SK-N-SH treated with all-trans-retinoic acid at 6 μM for 48 hours (cell line): ENCODE measurements at regions not wholly inside any gene's neighbourhood (a gene's known extent, or its start where the extent isn't known, plus 50 kb on each side); places are given as distances from the start of the nearest gene placed in this dataset.

ENCODE experiments used
- ATAC-seq: fragments of 200-7000 bp; cut with Tn5 transposase; 3 replicates; pipeline ENCODE4 v1.9.1; 2020; ENCODE audit warnings: mild to moderate bottlenecking, moderate library complexity
- ARNTL ChIP-seq: fragments of 450-650 bp; formaldehyde crosslinking; IDR thresholded peaks from 2 replicates; pipeline ENCODE4 v1.5.0; 2020; ENCODE audit warnings: low read depth, mild to moderate bottlenecking, moderate library complexity, borderline replicate concordance
- BACH2 ChIP-seq: fragments of 250-450 bp; sonication (Bioruptor Pico); IDR thresholded peaks from 2 replicates; pipeline ENCODE4 v1.9.0; 2021; ENCODE audit warnings: mild to moderate bottlenecking, borderline replicate concordance
- CREB5 ChIP-seq: fragments of 250-450 bp; sonication (Bioruptor Pico); IDR thresholded peaks from 2 replicates; pipeline ENCODE4 v1.5.1; 2020; ENCODE audit warnings: low read depth, mild to moderate bottlenecking, moderate library complexity
- CSDC2 ChIP-seq: fragments of 250-450 bp; sonication (Bioruptor Pico); IDR thresholded peaks from 2 replicates; pipeline ENCODE4 v1.5.0; 2020; ENCODE audit warnings: mild to moderate bottlenecking, moderate library complexity
- CSRNP3 ChIP-seq: fragments of 250-450 bp; sonication (Bioruptor Pico); IDR thresholded peaks from 2 replicates; pipeline ENCODE4 v1.5.1; 2021; ENCODE audit warnings: mild to moderate bottlenecking, moderate library complexity
- ESRRG ChIP-seq: fragments of 250-450 bp; sonication (Bioruptor Pico); IDR thresholded peaks from 2 replicates; pipeline ENCODE4 v1.6.1; 2021; ENCODE audit warnings: mild to moderate bottlenecking
- GLIS3 ChIP-seq: fragments of 250-450 bp; sonication (Bioruptor Pico); IDR thresholded peaks from 2 replicates; pipeline ENCODE4 v1.5.0; 2020; ENCODE audit warnings: mild to moderate bottlenecking, moderate library complexity
- ISL1 ChIP-seq: fragments of 250-450 bp; sonication (Bioruptor Pico); IDR thresholded peaks from 2 replicates; pipeline ENCODE4 v2.1.2; 2022; ENCODE audit warnings: mild to moderate bottlenecking, moderate library complexity
- OSR1 ChIP-seq: fragments of 250-450 bp; sonication (Bioruptor Pico); IDR thresholded peaks from 2 replicates; pipeline ENCODE4 v1.8.0; 2022; ENCODE audit warnings: moderate library complexity, mild to moderate bottlenecking, inconsistent platforms
- PATZ1 ChIP-seq: fragments of 250-450 bp; sonication (Bioruptor Pico); IDR thresholded peaks from 2 replicates; pipeline ENCODE4 v1.8.0; 2020; ENCODE audit warnings: mild to moderate bottlenecking, moderate library complexity, borderline replicate concordance
- POU6F1 ChIP-seq: fragments of 250-450 bp; sonication (Bioruptor Pico); IDR thresholded peaks from 2 replicates; pipeline ENCODE4 v1.8.0; 2021; ENCODE audit warnings: low read depth, mild to moderate bottlenecking, moderate library complexity, borderline replicate concordance
- PPARA ChIP-seq: fragments of 250-450 bp; sonication (Bioruptor Pico); IDR thresholded peaks from 2 replicates; pipeline ENCODE4 v1.5.0; 2020; ENCODE audit warnings: mild to moderate bottlenecking, borderline replicate concordance
- RARB ChIP-seq: fragments of 250-450 bp; sonication (Bioruptor Pico); IDR thresholded peaks from 2 replicates; pipeline ENCODE4 v1.8.0; 2021; ENCODE audit warnings: mild to moderate bottlenecking, moderate library complexity
- SNAI2 ChIP-seq: fragments of 250-450 bp; sonication (Bioruptor Pico); IDR thresholded peaks from 2 replicates; pipeline ENCODE4 v1.5.0; 2020; ENCODE audit warnings: mild to moderate bottlenecking, moderate library complexity
- TCF4 ChIP-seq: fragments of 250-450 bp; sonication (Bioruptor Pico); IDR thresholded peaks from 2 replicates; pipeline ENCODE4 v1.8.0; 2021; ENCODE audit warnings: mild to moderate bottlenecking, moderate library complexity, borderline replicate concordance
- ZC3H10 ChIP-seq: fragments of 250-450 bp; sonication (Bioruptor Pico); IDR thresholded peaks from 2 replicates; pipeline ENCODE4 v1.5.1; 2021; ENCODE audit warnings: mild to moderate bottlenecking, moderate library complexity
- ZFP3 ChIP-seq: fragments of 250-450 bp; sonication (Bioruptor Pico); IDR thresholded peaks from 2 replicates; pipeline ENCODE4 v1.5.0; 2020; ENCODE audit warnings: mild to moderate bottlenecking, moderate library complexity
- ZFP30 ChIP-seq: fragments of 450-650 bp; formaldehyde crosslinking; IDR thresholded peaks from 2 replicates; pipeline ENCODE4 v1.5.0; 2022; ENCODE audit warnings: mild to moderate bottlenecking, moderate library complexity
- ZNF565 ChIP-seq: fragments of 450-650 bp; formaldehyde crosslinking; conservative IDR thresholded peaks from 2 replicates; pipeline ENCODE4 v1.5.0; 2020; ENCODE audit warnings: low read depth, mild to moderate bottlenecking, moderate library complexity
- ZNF70 ChIP-seq: fragments of 450-650 bp; formaldehyde crosslinking; IDR thresholded peaks from 2 replicates; pipeline ENCODE4 v1.5.0; 2020; ENCODE audit warnings: mild to moderate bottlenecking, moderate library complexity
- ZNF8 ChIP-seq: fragments of 450-650 bp; formaldehyde crosslinking; IDR thresholded peaks from 2 replicates; pipeline ENCODE4 v1.5.0; 2020; ENCODE audit warnings: mild to moderate bottlenecking, moderate library complexity

GRCh38 chrX:18016941-18017340, 155.8 kb upstream of the RAI2 start:
- ATAC-seq, result no peak
- TF ChIP-seq BACH2 (CRISPR knock-in tag), result no peak
- TF ChIP-seq SNAI2, result no peak
- no peak for TF ChIP-seq PPARA (CRISPR knock-in tag)
- TF ChIP-seq ZC3H10, result no peak
- no peak for TF ChIP-seq GLIS3 (CRISPR knock-in tag)
- TF ChIP-seq ISL1 (CRISPR knock-in tag), result no peak
- no peak for TF ChIP-seq ZNF70 (CRISPR knock-in tag)
- no peak for TF ChIP-seq PATZ1 (CRISPR knock-in tag)
- no peak for TF ChIP-seq RARB (CRISPR knock-in tag)
- TF ChIP-seq CSDC2 (CRISPR knock-in tag), result no peak
- TF ChIP-seq ESRRG (CRISPR knock-in tag), result no peak
- TF ChIP-seq OSR1, result no peak

GRCh38 chrX:18010253-18010652, 149.2 kb upstream of the RAI2 start:
- no peak for TF ChIP-seq OSR1
- TF ChIP-seq BACH2 (CRISPR knock-in tag), result no peak
- no peak for TF ChIP-seq ISL1 (CRISPR knock-in tag)
- no peak for TF ChIP-seq TCF4 (CRISPR knock-in tag)
- no peak for TF ChIP-seq CSDC2 (CRISPR knock-in tag)
- TF ChIP-seq RARB (CRISPR knock-in tag), result no peak
- TF ChIP-seq ZFP30 (CRISPR knock-in tag), result no peak
- no peak for TF ChIP-seq POU6F1 (CRISPR knock-in tag)
- TF ChIP-seq ZC3H10, result no peak
- TF ChIP-seq CSRNP3 (CRISPR knock-in tag), result no peak
- no peak for TF ChIP-seq ZNF70 (CRISPR knock-in tag)
- no peak for TF ChIP-seq ZNF8 (CRISPR knock-in tag)
- TF ChIP-seq ZNF565 (CRISPR knock-in tag), result no peak
- TF ChIP-seq ARNTL (CRISPR knock-in tag), result no peak
- TF ChIP-seq CREB5 (CRISPR knock-in tag), result no peak
- no peak for TF ChIP-seq ZFP3 (CRISPR knock-in tag)
- no peak for TF ChIP-seq GLIS3 (CRISPR knock-in tag)
- ATAC-seq, result no peak

- no peak for ATAC-seq
- TF ChIP-seq ZC3H10 (no peak), PATZ1 (CRISPR knock-in tag) (no peak), CSDC2 (CRISPR knock-in tag) (no peak), CSRNP3 (CRISPR knock-in tag) (no peak), PPARA (CRISPR knock-in tag) (no peak), ZNF565 (CRISPR knock-in tag) (no peak), SNAI2 (no peak)
Observed at GRCh38 chrX:18003876-18004275, 142.8 kb upstream of the RAI2 start.
